Pulmonary artery endothelial cell (primary cell): ENCODE measurements at regions not wholly inside any gene's neighbourhood (a gene's known extent, or its start where the extent isn't known, plus 50 kb on each side); places are given as distances from the start of the nearest gene placed in this dataset.

Experiments
- DNase-seq: peaks from one replicate; pipeline ENCODE4 v3.0.0-alpha.2; 2011; ENCODE audit warnings: low read depth, low spot score

- no peak for DNase-seq
These were observed 86.5 kb upstream of the NPVF start for GRCh38 chr7:25314731-25315267.

DNA sequence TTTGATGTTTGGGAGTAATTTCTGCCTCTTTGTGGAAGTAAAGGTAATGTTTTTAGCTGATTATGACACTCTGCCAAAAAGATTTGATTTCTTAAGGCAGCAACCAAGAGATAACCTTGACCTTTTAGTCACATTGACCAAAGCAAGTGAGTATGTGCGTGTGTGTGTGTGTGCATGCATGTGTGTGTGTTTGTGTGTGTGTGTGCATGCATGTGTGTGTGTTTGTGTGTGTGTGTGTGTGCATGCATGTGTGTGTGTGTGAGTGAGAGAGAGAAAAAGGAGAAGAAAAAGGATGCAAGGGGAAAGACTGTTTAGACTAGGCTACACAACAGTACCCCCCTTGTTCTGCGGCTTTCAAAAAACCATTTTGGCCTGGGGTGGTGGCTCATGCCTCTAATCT is 88.1 kb upstream of the NPVF start:
- no peak for DNase-seq

DNA sequence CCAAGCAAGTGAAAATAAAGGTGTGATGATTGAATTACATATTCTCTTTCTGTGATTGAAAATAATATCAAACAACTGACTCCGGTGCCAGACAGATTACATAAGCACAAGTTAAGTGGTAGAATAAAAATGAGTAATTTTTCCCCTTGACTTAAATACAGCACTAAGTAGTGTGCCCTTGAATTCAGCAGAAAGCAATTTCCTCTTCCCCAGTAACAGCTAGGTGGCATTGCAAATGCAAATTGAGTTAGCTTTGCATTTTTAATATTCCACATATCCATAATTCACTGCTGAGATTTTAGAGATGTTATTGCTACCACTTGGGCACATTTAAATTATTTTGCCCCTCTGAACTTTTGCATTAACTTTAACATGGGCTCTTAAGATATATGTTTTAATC is 89.8 kb upstream of the NPVF start:
- no peak for DNase-seq

GRCh38 chr7:25319707-25320106 is 91.4 kb upstream of the NPVF start:
- no peak for DNase-seq

GRCh38 chr7:25320791-25321190 is 92.5 kb upstream of the NPVF start:
- DNase-seq: no peak

GRCh38 chr7:25321424-25321823 is 93.1 kb upstream of the NPVF start:
- no peak for DNase-seq

- no peak for DNase-seq
These were observed 94.2 kb upstream of the NPVF start for GRCh38 chr7:25322473-25322872.

DNA sequence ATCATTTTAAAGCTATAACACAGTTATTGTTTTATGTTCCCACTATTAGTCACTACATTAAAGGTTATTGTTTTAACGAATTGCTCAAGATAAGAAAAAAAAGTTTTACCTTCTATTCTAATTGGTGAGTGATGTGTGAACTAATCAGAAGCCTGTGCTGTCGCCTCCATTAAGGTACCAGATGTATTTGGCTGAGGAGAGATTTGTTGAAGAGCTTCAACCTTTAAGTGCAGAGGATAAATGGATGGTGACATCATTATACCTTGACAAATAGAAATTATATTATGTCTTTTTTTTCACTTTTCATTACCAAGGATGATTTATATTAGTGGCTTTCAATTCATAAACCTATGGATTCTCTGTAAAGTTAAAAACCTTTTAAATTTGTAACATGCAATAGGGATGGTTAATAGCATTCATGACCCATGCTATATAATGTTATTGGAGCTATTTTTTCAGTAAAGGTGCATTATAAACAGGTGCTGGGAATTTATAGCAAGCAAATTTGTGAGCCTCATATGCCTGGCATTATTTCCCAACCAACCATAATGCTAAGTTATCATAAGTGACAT is 97.0 kb upstream of the NPVF start:
- no peak for DNase-seq

GRCh38 chr7:25326501-25327156 is 98.3 kb upstream of the NPVF start:
- no peak for DNase-seq

DNA sequence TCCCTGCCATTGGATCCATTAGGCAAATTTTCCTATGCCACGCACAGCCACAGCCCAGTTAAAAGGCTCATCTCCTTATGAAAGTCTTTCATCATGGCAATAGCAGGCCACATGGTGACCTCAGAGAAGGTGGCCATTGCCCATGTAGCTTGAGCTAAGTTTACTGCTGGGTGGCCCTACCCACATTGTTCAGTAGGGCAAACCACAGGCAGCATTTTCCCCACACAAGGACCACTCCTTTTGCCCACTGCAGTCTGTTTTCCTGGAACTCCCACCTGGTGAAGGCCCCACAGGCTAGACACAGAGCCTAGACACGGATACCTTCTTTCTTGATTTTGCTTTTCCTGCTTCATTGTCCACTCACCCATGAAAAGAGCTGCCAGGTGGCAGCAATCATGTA is 101.5 kb upstream of the NPVF start:
- DNase-seq: no peak

GRCh38 chr7:25333296-25333928 is 105.1 kb upstream of the NPVF start:
- no peak for DNase-seq

GRCh38 chr7:25347360-25348066 is 119.2 kb upstream of the NPVF start:
- no peak for DNase-seq

DNA sequence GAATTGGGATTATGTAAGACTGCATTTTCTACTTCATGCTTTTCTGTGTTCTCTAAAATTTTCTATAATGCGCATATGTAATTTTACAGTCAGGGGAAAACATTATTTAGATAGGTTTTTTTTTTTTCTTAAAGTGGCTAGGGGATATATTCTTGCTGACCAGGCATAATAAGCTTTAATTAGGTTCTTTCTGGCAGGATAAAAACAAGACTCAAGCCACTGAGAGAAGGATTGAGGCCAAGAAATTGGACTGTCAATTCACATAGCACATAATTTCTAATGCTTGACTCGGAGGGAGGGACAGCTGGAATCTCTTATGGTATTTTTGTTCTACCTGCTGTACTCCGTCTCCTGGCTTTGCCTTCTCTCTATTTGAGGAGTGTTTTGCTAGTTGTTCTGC is 119.8 kb upstream of the NPVF start:
- no peak for DNase-seq

DNA sequence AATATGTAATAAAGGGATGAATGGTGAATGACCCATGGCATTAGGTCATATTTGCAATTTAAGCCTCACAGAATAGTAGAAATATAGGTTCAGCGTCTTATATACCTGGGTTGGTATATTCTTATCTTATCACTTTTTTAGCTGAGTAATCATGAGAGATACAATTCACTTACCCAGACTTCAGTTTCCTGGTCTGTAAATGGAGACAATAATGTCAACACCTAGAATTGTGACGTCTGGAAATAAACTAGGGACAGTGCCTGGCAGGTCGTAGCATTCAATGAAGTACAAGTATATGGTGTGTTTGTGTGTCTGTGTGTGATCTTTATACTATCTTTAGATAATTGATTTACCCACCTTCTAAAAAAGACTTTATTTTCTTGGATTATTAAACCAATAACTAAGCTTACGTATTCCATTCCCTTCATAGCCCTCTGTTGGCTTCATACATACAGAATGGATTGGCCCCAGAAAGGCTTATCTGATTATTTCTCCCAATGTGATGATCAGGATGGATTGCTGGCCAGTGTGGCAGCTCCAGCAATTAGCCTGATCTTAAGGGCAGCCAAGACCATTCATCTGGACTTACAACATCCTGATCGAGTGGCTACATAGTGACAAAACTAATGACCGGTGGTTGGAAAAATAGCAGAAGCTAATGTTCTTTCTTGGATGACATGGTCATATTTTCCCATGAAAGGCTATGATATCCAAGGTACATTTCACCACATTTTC is 121.2 kb upstream of the NPVF start:
- DNase-seq: no peak

DNA sequence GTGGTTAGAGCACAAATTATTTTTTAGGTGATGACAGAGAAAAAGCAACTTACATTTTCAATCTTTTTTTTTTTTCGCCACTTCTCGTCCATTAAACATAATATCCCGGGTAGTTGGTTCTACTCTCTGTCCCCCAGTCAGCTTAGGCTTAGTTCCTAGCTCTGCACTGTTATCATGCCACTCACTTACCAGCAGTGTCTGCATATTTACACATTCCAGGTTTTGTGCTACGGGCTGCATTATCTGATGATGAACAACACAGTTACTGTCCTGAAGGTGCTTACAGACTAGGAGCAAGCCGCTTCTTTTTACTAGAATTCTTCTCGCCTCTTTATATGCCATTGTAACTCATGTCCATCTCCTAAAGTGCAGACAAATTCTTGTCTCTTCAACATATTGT is 121.8 kb upstream of the NPVF start:
- no peak for DNase-seq

- DNase-seq: no peak
These were observed 123.5 kb upstream of the NPVF start for GRCh38 chr7:25351761-25352160.

- no peak for DNase-seq
These were observed 124.9 kb upstream of the NPVF start for GRCh38 chr7:25353196-25353595.

GRCh38 chr7:25353732-25354131 is 125.4 kb upstream of the NPVF start:
- no peak for DNase-seq

DNA sequence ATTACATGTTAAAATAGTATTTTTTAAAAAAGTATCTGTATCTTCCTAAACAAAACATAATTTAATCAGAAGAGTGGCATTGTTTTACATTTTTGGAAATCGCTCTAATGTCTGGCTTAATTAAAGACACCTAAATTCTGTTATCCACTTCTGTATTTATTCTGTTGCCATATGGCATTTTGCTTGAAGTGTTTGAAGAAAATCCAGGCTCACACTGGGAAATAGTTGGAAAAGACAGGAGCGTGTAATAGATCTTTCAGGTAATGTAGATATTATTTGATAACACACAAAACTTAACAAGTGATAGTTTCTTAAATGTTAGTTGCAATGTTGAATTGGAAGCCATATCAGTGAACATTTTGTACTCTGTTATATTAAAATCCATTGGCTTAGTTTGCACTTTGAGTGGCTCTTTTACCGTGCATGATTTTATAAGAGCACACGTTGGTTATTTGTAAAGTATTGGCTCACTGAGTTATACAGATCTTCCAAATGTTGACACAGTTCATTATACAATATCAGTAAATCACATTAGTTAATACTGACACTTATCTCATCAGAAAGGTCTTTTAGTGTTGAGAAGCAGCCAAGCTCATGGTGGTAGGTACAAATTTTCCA is 128.4 kb upstream of the NPVF start:
- DNase-seq: no peak

- no peak for DNase-seq
These were observed 130.6 kb upstream of the NPVF start for GRCh38 chr7:25358926-25359325.

DNA sequence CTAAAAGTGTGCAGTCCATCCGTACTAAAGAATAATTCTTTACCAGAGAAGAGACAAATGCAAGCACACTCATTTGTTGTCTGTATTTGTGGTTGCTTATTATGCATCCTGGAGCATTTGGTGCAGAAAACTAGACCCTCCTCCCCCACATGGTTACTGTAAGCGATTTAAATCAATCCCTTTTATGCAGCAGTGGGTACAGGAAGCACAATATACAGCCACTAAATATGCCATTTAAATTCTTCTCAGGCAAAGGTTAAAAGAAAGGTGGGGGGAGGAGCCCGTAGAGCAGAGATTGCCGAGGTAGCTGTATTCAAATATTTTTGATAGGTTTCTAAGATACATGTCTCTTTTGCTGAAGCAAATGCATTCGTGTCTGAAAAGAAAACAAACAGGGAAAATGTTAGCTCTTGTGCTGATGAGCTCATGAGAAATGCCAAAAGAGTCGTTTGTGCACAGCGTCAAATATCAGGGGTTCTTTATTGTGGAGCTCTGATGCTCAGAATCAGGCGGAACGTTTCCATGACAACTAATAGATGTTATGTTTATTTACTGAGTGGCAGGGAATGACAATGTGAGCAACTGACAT is 131.3 kb upstream of the NPVF start:
- no peak for DNase-seq
